ENCODE measurements at regions not wholly inside any gene's neighbourhood (a gene's known extent, or its start where the extent isn't known, plus 50 kb on each side); places are given as distances from the start of the nearest gene placed in this dataset.

DNA sequence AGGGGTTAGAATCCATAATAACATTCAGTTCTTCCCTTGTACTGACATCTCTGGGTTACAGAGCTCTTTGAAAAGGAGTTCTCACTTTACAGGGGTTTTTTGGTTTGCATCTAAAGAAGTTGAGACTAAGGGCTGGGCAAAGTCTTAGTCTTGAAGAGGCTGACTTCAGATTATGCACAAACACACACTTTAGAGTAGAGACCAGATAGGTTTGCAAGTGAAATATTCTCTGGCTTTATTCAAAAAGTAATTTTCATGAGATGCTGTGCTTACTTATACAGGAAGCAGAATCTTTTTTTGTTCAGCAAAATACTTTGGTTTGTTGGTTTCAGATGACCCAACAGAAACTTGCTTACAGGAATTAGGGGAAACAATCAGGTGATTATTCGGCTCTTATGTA, 410.9 kb upstream of the LRRTM1 start:
- TF ChIP-seq, protein P1, sequence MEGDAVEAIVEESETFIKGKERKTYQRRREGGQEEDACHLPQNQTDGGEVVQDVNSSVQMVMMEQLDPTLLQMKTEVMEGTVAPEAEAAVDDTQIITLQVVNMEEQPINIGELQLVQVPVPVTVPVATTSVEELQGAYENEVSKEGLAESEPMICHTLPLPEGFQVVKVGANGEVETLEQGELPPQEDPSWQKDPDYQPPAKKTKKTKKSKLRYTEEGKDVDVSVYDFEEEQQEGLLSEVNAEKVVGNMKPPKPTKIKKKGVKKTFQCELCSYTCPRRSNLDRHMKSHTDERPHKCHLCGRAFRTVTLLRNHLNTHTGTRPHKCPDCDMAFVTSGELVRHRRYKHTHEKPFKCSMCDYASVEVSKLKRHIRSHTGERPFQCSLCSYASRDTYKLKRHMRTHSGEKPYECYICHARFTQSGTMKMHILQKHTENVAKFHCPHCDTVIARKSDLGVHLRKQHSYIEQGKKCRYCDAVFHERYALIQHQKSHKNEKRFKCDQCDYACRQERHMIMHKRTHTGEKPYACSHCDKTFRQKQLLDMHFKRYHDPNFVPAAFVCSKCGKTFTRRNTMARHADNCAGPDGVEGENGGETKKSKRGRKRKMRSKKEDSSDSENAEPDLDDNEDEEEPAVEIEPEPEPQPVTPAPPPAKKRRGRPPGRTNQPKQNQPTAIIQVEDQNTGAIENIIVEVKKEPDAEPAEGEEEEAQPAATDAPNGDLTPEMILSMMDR (IDR thresholded peaks at IDR 0.05; ENCODE audit: insufficient read depth, low read length, poor library complexity, severe bottlenecking): no peak
- no peak for TF ChIP-seq EZH2phosphoT487 (conservative IDR thresholded peaks at IDR 0.05; ENCODE audit: low read length)

Data from SU-DHL-6 (cell line).